KOPT-K1 (cell line): ENCODE measurements at regions not wholly inside any gene's neighbourhood (a gene's known extent, or its start where the extent isn't known, plus 50 kb on each side); places are given as distances from the start of the nearest gene placed in this dataset.
A peak's percentile ranks its signal among the peaks of the same experiment; 100 is the strongest.
"Not testable (repeated sequence)": the region's sequence is repeated elsewhere in the genome, so short reads cannot be mapped to it uniquely, and the experiment has no call there.

Experiments
- H3K27ac ChIP-seq: fragments of 200-600 bp; sonication (generic); 2 replicates; pipeline ENCODE4 v1.5.1; 2016; ENCODE audit warnings: antibody characterized with exemption, mild to moderate bottlenecking, low read depth, low read length; ENCODE audit not compliant: poor library complexity, severe bottlenecking
- H3K36me3 ChIP-seq: fragments of 200-600 bp; sonication (generic); 2 replicates; pipeline ENCODE4 v1.5.1; 2017; ENCODE audit warnings: antibody characterized with exemption, mild to moderate bottlenecking, low read length, moderate library complexity; ENCODE audit not compliant: insufficient read depth
- H3K9me3 ChIP-seq: fragments of 200-600 bp; sonication (generic); 2 replicates; pipeline ENCODE4 v1.5.1; 2017; ENCODE audit warnings: antibody characterized with exemption, low read length, mild to moderate bottlenecking; ENCODE audit not compliant: insufficient read depth, poor library complexity, severe bottlenecking

- H3K36me3 ChIP-seq, H3K9me3 ChIP-seq: not testable (repeated sequence)
These were observed 940.7 kb upstream of the DEFB115 start for GRCh38 chr20:30316532-30317299.

GRCh38 chr20:30333744-30334143, 923.7 kb upstream of the DEFB115 start:
- not testable (repeated sequence) for H3K36me3 ChIP-seq, H3K27ac ChIP-seq, H3K9me3 ChIP-seq

More at GRCh38 chr20:30316532-30317299, 940.7 kb upstream of the DEFB115 start:
- not testable (repeated sequence) for H3K27ac ChIP-seq

GRCh38 chr20:30337556-30337955, 919.9 kb upstream of the DEFB115 start:
- not testable (repeated sequence) for H3K27ac ChIP-seq, H3K36me3 ChIP-seq

GRCh38 chr20:30348932-30349331, 908.5 kb upstream of the DEFB115 start:
- H3K36me3 ChIP-seq, H3K27ac ChIP-seq, H3K9me3 ChIP-seq: not testable (repeated sequence)

More at GRCh38 chr20:30337556-30337955, 919.9 kb upstream of the DEFB115 start:
- H3K9me3 ChIP-seq = not testable (repeated sequence)

GRCh38 chr20:30356854-30357467, 900.5 kb upstream of the DEFB115 start:
- H3K27ac ChIP-seq, H3K9me3 ChIP-seq, H3K36me3 ChIP-seq: not testable (repeated sequence)

- H3K36me3 ChIP-seq, H3K27ac ChIP-seq, H3K9me3 ChIP-seq: not testable (repeated sequence)
These were observed 895.7 kb upstream of the DEFB115 start for GRCh38 chr20:30361756-30362155.

- not testable (repeated sequence) for H3K36me3 ChIP-seq, H3K9me3 ChIP-seq
- H3K27ac ChIP-seq = peak overlapping the region; percentile 83
These were observed 881.1 kb upstream of the DEFB115 start for GRCh38 chr20:30376430-30376766.

- no peaks in the 10 kb centered on the region for H3K9me3 ChIP-seq
- no peaks in the 10 kb centered on the region for H3K36me3 ChIP-seq
- H3K27ac ChIP-seq = peak overlapping the region; percentile 83
These were observed 880.5 kb upstream of the DEFB115 start for GRCh38 chr20:30376767-30377658.

GRCh38 chr20:30378317-30378716, 879.1 kb upstream of the DEFB115 start:
- H3K27ac ChIP-seq, H3K36me3 ChIP-seq, H3K9me3 ChIP-seq: not testable (repeated sequence)

GRCh38 chr20:30378721-30379120, 878.7 kb upstream of the DEFB115 start:
- not testable (repeated sequence) for H3K9me3 ChIP-seq, H3K27ac ChIP-seq, H3K36me3 ChIP-seq

GRCh38 chr20:30384841-30385240, 872.6 kb upstream of the DEFB115 start:
- not testable (repeated sequence) for H3K9me3 ChIP-seq, H3K27ac ChIP-seq
- H3K36me3 ChIP-seq = peaks cover 31% of the 10 kb centered on the region

GRCh38 chr20:30386099-30386498, 871.4 kb upstream of the DEFB115 start:
- H3K9me3 ChIP-seq, H3K27ac ChIP-seq: not testable (repeated sequence)
- peaks cover 41% of the 10 kb centered on the region for H3K36me3 ChIP-seq

GRCh38 chr20:30387823-30388222, 869.6 kb upstream of the DEFB115 start:
- H3K36me3 ChIP-seq = peaks cover 47% of the 10 kb centered on the region
- H3K9me3 ChIP-seq, H3K27ac ChIP-seq: not testable (repeated sequence)

GRCh38 chr20:30393523-30393922, 863.9 kb upstream of the DEFB115 start:
- H3K27ac ChIP-seq = not testable (repeated sequence)
- H3K36me3 ChIP-seq = peaks cover 48% of the 10 kb centered on the region

GRCh38 chr20:30397111-30397510, 860.4 kb upstream of the DEFB115 start:
- peaks cover 53% of the 10 kb centered on the region for H3K36me3 ChIP-seq
- peaks cover 19% of the 10 kb centered on the region for H3K9me3 ChIP-seq
- not testable (repeated sequence) for H3K27ac ChIP-seq

More at GRCh38 chr20:30393523-30393922, 863.9 kb upstream of the DEFB115 start:
- not testable (repeated sequence) for H3K9me3 ChIP-seq
